ENCODE measurements at regions not wholly inside any gene's neighbourhood (a gene's known extent, or its start where the extent isn't known, plus 50 kb on each side); places are given as distances from the start of the nearest gene placed in this dataset.

DNA sequence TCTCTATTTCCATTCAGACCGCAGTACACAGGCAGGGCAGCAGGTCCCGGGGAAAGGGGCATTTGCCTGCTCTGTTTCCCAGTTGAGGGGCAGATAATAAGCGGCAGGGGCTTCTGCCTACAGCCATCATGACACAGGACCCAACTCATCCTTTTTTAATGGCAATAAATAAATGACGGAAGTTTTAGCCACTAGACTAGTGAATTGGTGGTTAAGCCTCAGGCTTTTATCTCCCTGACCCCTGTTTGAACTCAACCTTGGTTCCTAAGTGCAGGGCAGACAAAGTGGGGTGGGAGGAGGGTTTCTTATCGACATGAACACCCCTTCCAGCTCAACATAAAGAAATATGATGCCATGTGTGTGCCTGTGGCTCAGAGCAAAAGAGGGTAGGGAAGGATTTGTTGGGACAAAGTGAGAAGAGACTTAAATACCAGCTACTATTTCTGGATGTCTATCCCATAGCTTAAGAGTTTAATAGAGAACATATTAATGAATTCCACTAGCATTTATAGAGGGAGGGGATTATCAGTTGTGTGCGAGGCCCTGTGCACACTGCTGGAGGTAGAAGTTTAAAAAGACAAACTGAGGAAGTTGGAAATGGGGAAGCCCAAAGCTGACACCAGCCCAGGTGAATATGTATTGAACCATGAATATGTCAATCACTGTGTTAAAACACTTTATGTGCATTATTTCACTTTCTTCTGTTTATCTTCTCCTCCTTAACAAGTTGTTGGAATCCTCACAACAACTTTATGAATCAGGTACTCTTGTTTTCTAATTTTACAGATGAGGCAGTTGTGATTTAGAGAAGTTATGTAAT lies 939.4 kb downstream of the MCTP2 start:
- TF ChIP-seq, protein P1, sequence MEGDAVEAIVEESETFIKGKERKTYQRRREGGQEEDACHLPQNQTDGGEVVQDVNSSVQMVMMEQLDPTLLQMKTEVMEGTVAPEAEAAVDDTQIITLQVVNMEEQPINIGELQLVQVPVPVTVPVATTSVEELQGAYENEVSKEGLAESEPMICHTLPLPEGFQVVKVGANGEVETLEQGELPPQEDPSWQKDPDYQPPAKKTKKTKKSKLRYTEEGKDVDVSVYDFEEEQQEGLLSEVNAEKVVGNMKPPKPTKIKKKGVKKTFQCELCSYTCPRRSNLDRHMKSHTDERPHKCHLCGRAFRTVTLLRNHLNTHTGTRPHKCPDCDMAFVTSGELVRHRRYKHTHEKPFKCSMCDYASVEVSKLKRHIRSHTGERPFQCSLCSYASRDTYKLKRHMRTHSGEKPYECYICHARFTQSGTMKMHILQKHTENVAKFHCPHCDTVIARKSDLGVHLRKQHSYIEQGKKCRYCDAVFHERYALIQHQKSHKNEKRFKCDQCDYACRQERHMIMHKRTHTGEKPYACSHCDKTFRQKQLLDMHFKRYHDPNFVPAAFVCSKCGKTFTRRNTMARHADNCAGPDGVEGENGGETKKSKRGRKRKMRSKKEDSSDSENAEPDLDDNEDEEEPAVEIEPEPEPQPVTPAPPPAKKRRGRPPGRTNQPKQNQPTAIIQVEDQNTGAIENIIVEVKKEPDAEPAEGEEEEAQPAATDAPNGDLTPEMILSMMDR (IDR thresholded peaks at IDR 0.05), result no peak
- no peak for TF ChIP-seq POLR2A (IDR thresholded peaks at IDR 0.05)
